ENCODE measurements at regions not wholly inside any gene's neighbourhood (a gene's known extent, or its start where the extent isn't known, plus 50 kb on each side); places are given as distances from the start of the nearest gene placed in this dataset.

DNA sequence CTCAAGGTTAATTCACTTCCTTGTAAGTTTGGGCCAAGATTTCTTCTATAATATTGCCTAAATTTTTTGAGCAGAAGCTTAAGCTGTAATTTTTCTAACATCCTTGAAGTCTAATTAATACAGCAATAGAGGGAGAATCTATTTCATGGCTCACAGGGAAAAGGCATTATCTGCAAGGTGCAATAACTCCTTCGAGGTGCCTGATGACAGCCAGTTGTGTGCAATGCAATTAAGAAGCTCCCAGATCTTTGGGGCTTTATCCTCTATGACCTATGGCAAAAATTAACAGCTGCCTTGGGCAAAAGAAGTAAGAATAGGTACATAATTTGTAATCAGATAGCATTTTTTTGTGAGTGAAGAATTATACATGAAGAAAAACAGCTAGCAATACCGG is 554.6 kb upstream of the SALL3 start:
- DNase-seq (ENCODE audit: unreplicated experiment), result no peak
- ChIA-PET CTCF (no interaction called here), POLR2A (no interaction called here)
- Mint-ChIP-seq H3K27me3 (ENCODE audit: insufficient read depth, unreplicated experiment) (no peaks in the 10 kb centered on the region), H3K4me1 (ENCODE audit: insufficient read depth, unreplicated experiment) (no peaks in the 10 kb centered on the region), H3K27ac (ENCODE audit: low read depth, unreplicated experiment) (no peak overlapping the region), H3K4me3 (ENCODE audit: unreplicated experiment) (no peak overlapping the region), H3K9me3 (ENCODE audit: unreplicated experiment) (peaks cover 10% of the 10 kb centered on the region), H3K36me3 (ENCODE audit: insufficient read depth, unreplicated experiment) (no peaks in the 10 kb centered on the region)
- BruUV-seq (replicated peaks), result no TSS peak
- intact Hi-C loops (cut with micrococcal nuclease), result no loop called here
- TF ChIP-seq, protein P1, sequence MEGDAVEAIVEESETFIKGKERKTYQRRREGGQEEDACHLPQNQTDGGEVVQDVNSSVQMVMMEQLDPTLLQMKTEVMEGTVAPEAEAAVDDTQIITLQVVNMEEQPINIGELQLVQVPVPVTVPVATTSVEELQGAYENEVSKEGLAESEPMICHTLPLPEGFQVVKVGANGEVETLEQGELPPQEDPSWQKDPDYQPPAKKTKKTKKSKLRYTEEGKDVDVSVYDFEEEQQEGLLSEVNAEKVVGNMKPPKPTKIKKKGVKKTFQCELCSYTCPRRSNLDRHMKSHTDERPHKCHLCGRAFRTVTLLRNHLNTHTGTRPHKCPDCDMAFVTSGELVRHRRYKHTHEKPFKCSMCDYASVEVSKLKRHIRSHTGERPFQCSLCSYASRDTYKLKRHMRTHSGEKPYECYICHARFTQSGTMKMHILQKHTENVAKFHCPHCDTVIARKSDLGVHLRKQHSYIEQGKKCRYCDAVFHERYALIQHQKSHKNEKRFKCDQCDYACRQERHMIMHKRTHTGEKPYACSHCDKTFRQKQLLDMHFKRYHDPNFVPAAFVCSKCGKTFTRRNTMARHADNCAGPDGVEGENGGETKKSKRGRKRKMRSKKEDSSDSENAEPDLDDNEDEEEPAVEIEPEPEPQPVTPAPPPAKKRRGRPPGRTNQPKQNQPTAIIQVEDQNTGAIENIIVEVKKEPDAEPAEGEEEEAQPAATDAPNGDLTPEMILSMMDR (IDR thresholded peaks at IDR 0.05; ENCODE audit: unreplicated experiment), result no peak

- intact Hi-C loops (cut with micrococcal nuclease), result no loop called here
- TF ChIP-seq, protein P1 (IDR thresholded peaks at IDR 0.05; ENCODE audit: unreplicated experiment), result no peak
- no TSS peak for BruUV-seq (replicated peaks)
- no peaks in the 10 kb centered on the region for H3K4me1 Mint-ChIP-seq (ENCODE audit: insufficient read depth, unreplicated experiment)
- DNase-seq (ENCODE audit: unreplicated experiment), result no peak
- peaks cover 8% of the 10 kb centered on the region for H3K9me3 Mint-ChIP-seq (ENCODE audit: unreplicated experiment)
- no peak overlapping the region for H3K27ac Mint-ChIP-seq (ENCODE audit: low read depth, unreplicated experiment)
- POLR2A ChIA-PET, result no interaction called here
- CTCF ChIA-PET, result no interaction called here
- H3K36me3 Mint-ChIP-seq (ENCODE audit: insufficient read depth, unreplicated experiment), result no peaks in the 10 kb centered on the region
- no peak overlapping the region for H3K4me3 Mint-ChIP-seq (ENCODE audit: unreplicated experiment)
- no peaks in the 10 kb centered on the region for H3K27me3 Mint-ChIP-seq (ENCODE audit: insufficient read depth, unreplicated experiment)
Observed at GRCh38 chr18:78427081-78427480, 552.5 kb upstream of the SALL3 start.

- Mint-ChIP-seq H3K4me3 (ENCODE audit: unreplicated experiment) (no peak overlapping the region), H3K36me3 (ENCODE audit: insufficient read depth, unreplicated experiment) (no peaks in the 10 kb centered on the region), H3K9me3 (ENCODE audit: unreplicated experiment) (peaks cover 13% of the 10 kb centered on the region), H3K27me3 (ENCODE audit: insufficient read depth, unreplicated experiment) (no peaks in the 10 kb centered on the region), H3K4me1 (ENCODE audit: insufficient read depth, unreplicated experiment) (no peaks in the 10 kb centered on the region), H3K27ac (ENCODE audit: low read depth, unreplicated experiment) (no peak overlapping the region)
- intact Hi-C loops (cut with micrococcal nuclease), result no loop called here
- ChIA-PET POLR2A (no interaction called here), CTCF (interaction anchor here (0.6 kb wide), 2 partner anchors 395 to 558 kb away, joined by 4 to 5 read pairs; no protein-coding TSS in a partner anchor)
- BruUV-seq (replicated peaks), result no TSS peak
- DNase-seq (ENCODE audit: unreplicated experiment), result no peak
- TF ChIP-seq, protein P1 (IDR thresholded peaks at IDR 0.05; ENCODE audit: unreplicated experiment), result no peak
Observed at GRCh38 chr18:78429127-78430108, 550.2 kb upstream of the SALL3 start.

- CTCF ChIA-PET, result no interaction called here
- H3K27ac Mint-ChIP-seq (ENCODE audit: low read depth, unreplicated experiment), result no peak overlapping the region
- H3K4me1 Mint-ChIP-seq (ENCODE audit: insufficient read depth, unreplicated experiment), result no peaks in the 10 kb centered on the region
- no peaks in the 10 kb centered on the region for H3K27me3 Mint-ChIP-seq (ENCODE audit: insufficient read depth, unreplicated experiment)
- BruUV-seq (replicated peaks), result no TSS peak
- TF ChIP-seq, protein P1 (IDR thresholded peaks at IDR 0.05; ENCODE audit: unreplicated experiment), result no peak
- intact Hi-C loops (cut with micrococcal nuclease), result no loop called here
- no peak overlapping the region for H3K4me3 Mint-ChIP-seq (ENCODE audit: unreplicated experiment)
- peaks cover 7% of the 10 kb centered on the region for H3K9me3 Mint-ChIP-seq (ENCODE audit: unreplicated experiment)
- DNase-seq (ENCODE audit: unreplicated experiment), result no peak
- POLR2A ChIA-PET, result no interaction called here
- H3K36me3 Mint-ChIP-seq (ENCODE audit: insufficient read depth, unreplicated experiment), result no peaks in the 10 kb centered on the region
Observed at GRCh38 chr18:78430131-78430758, 549.4 kb upstream of the SALL3 start.

Data from MCF 10A (cell line).